Mammary epithelial cell (primary cell): ENCODE measurements at regions not wholly inside any gene's neighbourhood (a gene's known extent, or its start where the extent isn't known, plus 50 kb on each side); places are given as distances from the start of the nearest gene placed in this dataset.

Source experiments
- EZH2 ChIP-seq: IDR thresholded peaks from 2 replicates; pipeline ENCODE4 v1.6.1; 2012; ENCODE audit warnings: low read length, inconsistent platforms, borderline replicate concordance
- TF ChIP-seq, protein P1 (sequence below), 2 donors: IDR thresholded peaks in 1 of 2; conservative IDR thresholded peaks in 1 of 2; 2 replicates each; pipeline ENCODE4 v1.5.1; 2011 to 2012; ENCODE audit warnings: inconsistent platforms in 2 of 2, low read length in 2 of 2, mild to moderate bottlenecking in 2 of 2, control low read depth in 1 of 2, low read depth in 1 of 2; ENCODE audit not compliant: insufficient read depth in 1 of 2; ENCODE audit errors: extremely low read depth in 1 of 2

GRCh38 chr2:5287558-5288334 lies 404.4 kb upstream of the SOX11 start:
- TF ChIP-seq, protein P1, sequence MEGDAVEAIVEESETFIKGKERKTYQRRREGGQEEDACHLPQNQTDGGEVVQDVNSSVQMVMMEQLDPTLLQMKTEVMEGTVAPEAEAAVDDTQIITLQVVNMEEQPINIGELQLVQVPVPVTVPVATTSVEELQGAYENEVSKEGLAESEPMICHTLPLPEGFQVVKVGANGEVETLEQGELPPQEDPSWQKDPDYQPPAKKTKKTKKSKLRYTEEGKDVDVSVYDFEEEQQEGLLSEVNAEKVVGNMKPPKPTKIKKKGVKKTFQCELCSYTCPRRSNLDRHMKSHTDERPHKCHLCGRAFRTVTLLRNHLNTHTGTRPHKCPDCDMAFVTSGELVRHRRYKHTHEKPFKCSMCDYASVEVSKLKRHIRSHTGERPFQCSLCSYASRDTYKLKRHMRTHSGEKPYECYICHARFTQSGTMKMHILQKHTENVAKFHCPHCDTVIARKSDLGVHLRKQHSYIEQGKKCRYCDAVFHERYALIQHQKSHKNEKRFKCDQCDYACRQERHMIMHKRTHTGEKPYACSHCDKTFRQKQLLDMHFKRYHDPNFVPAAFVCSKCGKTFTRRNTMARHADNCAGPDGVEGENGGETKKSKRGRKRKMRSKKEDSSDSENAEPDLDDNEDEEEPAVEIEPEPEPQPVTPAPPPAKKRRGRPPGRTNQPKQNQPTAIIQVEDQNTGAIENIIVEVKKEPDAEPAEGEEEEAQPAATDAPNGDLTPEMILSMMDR (conservative IDR thresholded peaks at IDR 0.05 in 1 of 2, IDR thresholded peaks at IDR 0.05 in 1 of 2; ENCODE audit: extremely low read depth in 1 of 2, insufficient read depth in 1 of 2, low read depth in 1 of 2, low read length in 2 of 2) = no peak
- TF ChIP-seq EZH2 = no peak
